GM12892 (cell line): ENCODE measurements at regions not wholly inside any gene's neighbourhood (a gene's known extent, or its start where the extent isn't known, plus 50 kb on each side); places are given as distances from the start of the nearest gene placed in this dataset.

Experiments
- POLR2A ChIP-seq: IDR thresholded peaks from 2 replicates; pipeline ENCODE4 v1.6.1; 2011; ENCODE audit warnings: low read depth, low read length, control low read depth
- POLR2AphosphoS5 ChIP-seq: IDR thresholded peaks from 2 replicates; pipeline ENCODE4 v1.6.1; 2011; ENCODE audit warnings: low read depth, low read length, control low read depth
- TAF1 ChIP-seq: IDR thresholded peaks from 2 replicates; pipeline ENCODE4 v1.6.1; 2011; ENCODE audit warnings: low read depth, mild to moderate bottlenecking, control low read depth, low read length, borderline replicate concordance

DNA sequence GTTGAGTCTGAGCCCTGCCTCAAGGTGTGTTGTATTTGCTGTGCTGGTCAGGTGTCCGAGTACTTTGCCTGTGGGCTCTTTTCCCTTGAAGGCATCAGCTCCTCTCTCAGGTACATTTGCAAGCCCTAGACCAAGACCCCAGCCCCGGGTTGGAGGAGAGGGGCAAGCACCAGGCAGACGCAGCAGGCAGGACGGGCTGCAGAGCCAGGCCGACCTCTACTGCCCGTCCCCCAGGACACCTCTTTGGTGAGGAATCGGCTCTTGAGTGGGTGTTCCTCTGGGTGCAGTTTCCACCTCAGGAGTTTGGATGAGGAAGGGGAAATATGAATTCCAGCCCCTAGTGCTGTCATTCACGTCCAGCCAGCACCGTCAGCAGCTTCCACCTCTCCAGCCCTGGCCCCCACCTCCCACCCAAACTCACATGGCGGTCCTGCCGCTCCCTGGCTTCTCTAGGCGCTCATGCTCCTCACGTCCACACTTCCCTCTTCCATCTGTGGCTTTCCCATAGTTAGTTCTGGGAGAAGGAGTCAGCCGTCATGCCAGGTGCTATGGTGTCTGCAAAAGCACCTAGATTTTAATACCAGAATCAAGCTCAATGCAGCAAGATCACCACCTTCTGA is 183.9 kb downstream of the DLL1 start:
- no peak for TF ChIP-seq POLR2AphosphoS5
- no peak for TF ChIP-seq POLR2A
- TF ChIP-seq TAF1, result no peak
